ENCODE measurements at regions not wholly inside any gene's neighbourhood (a gene's known extent, or its start where the extent isn't known, plus 50 kb on each side); places are given as distances from the start of the nearest gene placed in this dataset.

DNA sequence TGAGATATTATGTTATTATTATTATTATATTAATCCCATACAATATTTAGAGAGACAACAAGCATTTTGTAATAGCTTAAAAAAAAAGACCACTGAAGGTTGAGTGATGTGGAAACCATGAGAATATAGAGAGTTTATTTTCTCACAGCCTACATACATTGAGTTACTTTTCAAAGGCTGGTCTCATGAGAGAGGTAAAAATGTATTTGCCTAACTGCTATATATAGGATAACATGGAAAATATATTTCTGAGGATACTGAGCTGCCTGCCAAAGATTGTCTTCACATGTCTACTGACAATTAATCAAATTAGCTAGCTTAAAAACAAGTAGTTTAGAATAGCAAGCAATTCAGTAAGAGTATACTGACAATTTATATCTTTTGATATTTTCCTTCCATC, 192.2 kb upstream of the NRIP1 start:
- Histone ChIP-seq H3K27ac (ENCODE audit: low read depth in 1 of 2, low read length in 1 of 2) (no peak overlapping the region), H3K9me3 (ENCODE audit: control insufficient read depth in 4 of 4, insufficient read depth in 3 of 4, low read length in 3 of 4) (no peaks in the 10 kb centered on the region), H3K4me1 (ENCODE audit: control insufficient read depth in 5 of 5, insufficient read depth in 5 of 5, low read length in 5 of 5) (no peaks in the 10 kb centered on the region), H3K4me3 (no peak overlapping the region), H3K9ac (ENCODE audit: insufficient read depth in 1 of 2, low read length in 2 of 2) (no peak overlapping the region), H3K36me3 (ENCODE audit: control insufficient read depth in 4 of 4, insufficient read depth in 4 of 4, low read length in 4 of 4) (no peaks in the 10 kb centered on the region), H3K27me3 (ENCODE audit: control insufficient read depth in 3 of 3, insufficient read depth in 3 of 3, low read length in 2 of 3) (no peaks in the 10 kb centered on the region)
- TF ChIP-seq, protein P1, sequence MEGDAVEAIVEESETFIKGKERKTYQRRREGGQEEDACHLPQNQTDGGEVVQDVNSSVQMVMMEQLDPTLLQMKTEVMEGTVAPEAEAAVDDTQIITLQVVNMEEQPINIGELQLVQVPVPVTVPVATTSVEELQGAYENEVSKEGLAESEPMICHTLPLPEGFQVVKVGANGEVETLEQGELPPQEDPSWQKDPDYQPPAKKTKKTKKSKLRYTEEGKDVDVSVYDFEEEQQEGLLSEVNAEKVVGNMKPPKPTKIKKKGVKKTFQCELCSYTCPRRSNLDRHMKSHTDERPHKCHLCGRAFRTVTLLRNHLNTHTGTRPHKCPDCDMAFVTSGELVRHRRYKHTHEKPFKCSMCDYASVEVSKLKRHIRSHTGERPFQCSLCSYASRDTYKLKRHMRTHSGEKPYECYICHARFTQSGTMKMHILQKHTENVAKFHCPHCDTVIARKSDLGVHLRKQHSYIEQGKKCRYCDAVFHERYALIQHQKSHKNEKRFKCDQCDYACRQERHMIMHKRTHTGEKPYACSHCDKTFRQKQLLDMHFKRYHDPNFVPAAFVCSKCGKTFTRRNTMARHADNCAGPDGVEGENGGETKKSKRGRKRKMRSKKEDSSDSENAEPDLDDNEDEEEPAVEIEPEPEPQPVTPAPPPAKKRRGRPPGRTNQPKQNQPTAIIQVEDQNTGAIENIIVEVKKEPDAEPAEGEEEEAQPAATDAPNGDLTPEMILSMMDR (IDR thresholded peaks at IDR 0.05; ENCODE audit: control extremely low read depth, extremely low read depth), result no peak
- DNase-seq, result no peak
- no peak for ATAC-seq (ENCODE audit: insufficient read depth, low FRiP score)

DNA sequence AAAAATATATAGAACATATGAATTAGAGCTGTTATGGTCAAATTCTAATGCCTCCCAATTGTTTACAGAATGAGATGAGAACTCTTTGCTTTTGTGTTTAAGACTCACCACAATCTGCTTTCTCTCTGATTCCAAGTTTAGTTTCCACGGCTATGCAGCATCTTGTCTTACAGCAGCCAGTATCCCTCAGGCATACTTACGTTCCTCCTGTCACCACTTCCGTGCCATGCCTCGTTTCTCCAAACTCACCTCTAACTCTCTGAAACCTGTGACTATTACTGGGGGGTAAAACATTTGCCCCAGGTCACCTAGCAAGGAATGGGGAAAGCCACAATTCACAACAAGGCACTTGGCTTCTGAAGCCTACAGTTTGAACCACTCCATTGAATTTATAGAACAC, 192.8 kb upstream of the NRIP1 start:
- Histone ChIP-seq H3K36me3 (ENCODE audit: control insufficient read depth in 4 of 4, insufficient read depth in 4 of 4, low read length in 4 of 4) (no peaks in the 10 kb centered on the region), H3K9ac (ENCODE audit: insufficient read depth in 1 of 2, low read length in 2 of 2) (no peak overlapping the region)
- TF ChIP-seq, protein P1 (IDR thresholded peaks at IDR 0.05; ENCODE audit: control extremely low read depth, extremely low read depth), result no peak

DNA sequence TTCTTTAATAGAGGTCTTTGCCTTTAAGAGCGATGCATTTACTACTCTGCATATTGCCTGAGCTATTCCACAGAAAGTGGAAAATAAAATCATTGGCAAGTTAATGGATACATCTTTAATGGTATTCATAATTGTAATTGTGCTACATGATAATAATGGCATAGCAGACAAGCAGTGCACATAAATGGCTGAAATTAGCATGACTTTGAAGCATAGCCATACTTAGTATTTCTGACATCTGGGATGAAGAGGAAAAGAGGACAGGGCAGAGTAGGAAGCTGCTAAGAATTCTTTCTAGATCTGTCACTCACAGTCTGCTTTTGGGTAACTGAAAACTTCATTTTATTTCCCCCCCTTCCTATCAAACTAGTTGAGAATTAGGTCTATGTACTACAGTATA, 195.0 kb upstream of the NRIP1 start:
- DNase-seq (no peak), ATAC-seq (ENCODE audit: insufficient read depth, low FRiP score) (no peak)
- Histone ChIP-seq H3K9ac (ENCODE audit: insufficient read depth in 1 of 2, low read length in 2 of 2) (no peak overlapping the region), H3K4me1 (ENCODE audit: control insufficient read depth in 5 of 5, insufficient read depth in 5 of 5, low read length in 5 of 5) (no peaks in the 10 kb centered on the region), H3K36me3 (ENCODE audit: control insufficient read depth in 4 of 4, insufficient read depth in 4 of 4, low read length in 4 of 4) (no peaks in the 10 kb centered on the region), H3K27me3 (ENCODE audit: control insufficient read depth in 3 of 3, insufficient read depth in 3 of 3, low read length in 2 of 3) (no peaks in the 10 kb centered on the region), H3K4me3 (no peak overlapping the region), H3K27ac (ENCODE audit: low read depth in 1 of 2, low read length in 1 of 2) (no peak overlapping the region), H3K9me3 (ENCODE audit: control insufficient read depth in 4 of 4, insufficient read depth in 3 of 4, low read length in 3 of 4) (no peaks in the 10 kb centered on the region)
- 97 to 100% methylated on average over 1 of the region's 1 CpG for WGBS, 2 donors
- TF ChIP-seq, protein P1 (IDR thresholded peaks at IDR 0.05; ENCODE audit: control extremely low read depth, extremely low read depth), result no peak

More for the DNA sequence above, 192.8 kb upstream of the NRIP1 start:
- no peak overlapping the region for H3K27ac ChIP-seq (ENCODE audit: low read depth in 1 of 2, low read length in 1 of 2)
- 86 to 88% methylated on average over 4 of the region's 4 CpGs for WGBS, 2 donors
- no peaks in the 10 kb centered on the region for H3K9me3 ChIP-seq (ENCODE audit: control insufficient read depth in 4 of 4, insufficient read depth in 3 of 4, low read length in 3 of 4)
- H3K4me3 ChIP-seq, result no peak overlapping the region
- ATAC-seq (ENCODE audit: insufficient read depth, low FRiP score), result no peak
- H3K4me1 ChIP-seq (ENCODE audit: control insufficient read depth in 5 of 5, insufficient read depth in 5 of 5, low read length in 5 of 5), result no peaks in the 10 kb centered on the region
- no peaks in the 10 kb centered on the region for H3K27me3 ChIP-seq (ENCODE audit: control insufficient read depth in 3 of 3, insufficient read depth in 3 of 3, low read length in 2 of 3)
- no peak for DNase-seq

DNA sequence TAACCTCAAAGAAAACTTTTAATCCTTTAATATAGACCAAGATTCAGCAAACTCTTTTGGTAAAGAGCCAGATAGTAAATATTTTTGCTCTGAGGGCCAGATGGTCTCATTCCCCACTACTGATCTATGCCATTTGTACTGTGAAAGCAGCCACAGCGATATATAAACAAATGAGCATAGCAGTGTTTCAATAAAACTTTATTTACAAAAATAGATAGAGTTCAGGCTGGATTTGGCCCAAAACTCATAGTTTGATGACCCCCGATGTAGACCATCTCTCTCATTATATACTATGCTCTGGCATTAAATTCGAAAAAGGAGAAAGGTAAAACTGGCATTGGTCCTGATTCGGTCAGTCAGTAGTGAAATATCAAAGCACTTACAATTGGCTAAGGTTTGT, 195.8 kb upstream of the NRIP1 start:
- DNase-seq (no peak), ATAC-seq (ENCODE audit: insufficient read depth, low FRiP score) (no peak)
- Histone ChIP-seq H3K36me3 (ENCODE audit: control insufficient read depth in 4 of 4, insufficient read depth in 4 of 4, low read length in 4 of 4) (no peaks in the 10 kb centered on the region), H3K4me1 (ENCODE audit: control insufficient read depth in 5 of 5, insufficient read depth in 5 of 5, low read length in 5 of 5) (no peaks in the 10 kb centered on the region), H3K9ac (ENCODE audit: insufficient read depth in 1 of 2, low read length in 2 of 2) (no peak overlapping the region), H3K9me3 (ENCODE audit: control insufficient read depth in 4 of 4, insufficient read depth in 3 of 4, low read length in 3 of 4) (no peaks in the 10 kb centered on the region), H3K4me3 (no peak overlapping the region), H3K27ac (ENCODE audit: low read depth in 1 of 2, low read length in 1 of 2) (no peak overlapping the region), H3K27me3 (ENCODE audit: control insufficient read depth in 3 of 3, insufficient read depth in 3 of 3, low read length in 2 of 3) (no peaks in the 10 kb centered on the region)
- TF ChIP-seq, protein P1 (IDR thresholded peaks at IDR 0.05; ENCODE audit: control extremely low read depth, extremely low read depth), result no peak
- WGBS, 2 donors, result 94 to 95% methylated on average over 4 of the region's 4 CpGs

All from lung (tissue), 11 donors.